NCI-H510A treated with DMSO at 0.1 percent for 48 hours (cell line): ENCODE measurements at regions not wholly inside any gene's neighbourhood (a gene's known extent, or its start where the extent isn't known, plus 50 kb on each side); places are given as distances from the start of the nearest gene placed in this dataset.
"Not testable (repeated sequence)": the region's sequence is repeated elsewhere in the genome, so short reads cannot be mapped to it uniquely, and the experiment has no call there.

Experiments
- DNase-seq: peaks from one replicate; lab custom pipeline; 2025; lab: John Stamatoyannopoulos, UW

DNA sequence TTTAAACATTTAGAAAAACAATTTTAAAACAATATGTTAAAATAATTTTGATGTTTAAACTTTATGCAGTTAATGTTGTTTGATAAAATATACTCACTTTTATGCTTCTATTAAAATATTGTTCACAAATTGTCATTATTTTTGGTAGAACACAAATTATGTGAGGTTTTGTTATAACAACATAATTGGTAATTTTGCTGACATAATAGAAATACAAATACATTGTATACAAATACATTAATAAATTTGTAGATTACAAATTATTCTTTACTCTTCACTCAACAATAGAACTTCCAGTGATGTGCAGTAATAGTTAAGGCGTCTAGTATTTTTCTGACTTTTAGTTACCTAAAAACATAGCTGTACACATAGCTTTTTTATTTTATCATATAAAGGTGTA lies 1472.4 kb upstream of the ADGRL3 start:
- DNase-seq = no peak

- no peak for DNase-seq
Observed at GRCh38 chr4:59728496-59728895, 1471.6 kb upstream of the ADGRL3 start.

DNA sequence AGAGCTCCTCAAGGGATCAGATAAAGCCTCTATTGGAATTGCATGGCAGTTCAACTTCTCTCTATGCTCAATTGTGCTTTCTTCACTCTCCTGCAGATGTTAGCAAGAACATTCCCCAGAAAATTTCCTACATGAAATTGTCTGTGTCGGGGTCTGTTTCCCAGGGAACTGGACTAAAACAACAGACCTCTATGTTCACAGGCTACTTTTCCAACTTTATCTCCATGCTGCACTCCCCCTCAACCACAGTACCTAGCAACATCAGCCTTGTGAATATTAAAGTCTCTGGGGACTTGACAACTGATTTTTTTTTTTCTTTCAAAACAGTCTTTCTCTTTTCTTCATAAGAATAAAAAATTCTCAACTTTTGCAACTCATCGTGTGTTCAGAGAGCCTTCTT lies 1470.8 kb upstream of the ADGRL3 start:
- DNase-seq = no peak

GRCh38 chr4:59748433-59748832 lies 1451.7 kb upstream of the ADGRL3 start:
- no peak for DNase-seq

DNA sequence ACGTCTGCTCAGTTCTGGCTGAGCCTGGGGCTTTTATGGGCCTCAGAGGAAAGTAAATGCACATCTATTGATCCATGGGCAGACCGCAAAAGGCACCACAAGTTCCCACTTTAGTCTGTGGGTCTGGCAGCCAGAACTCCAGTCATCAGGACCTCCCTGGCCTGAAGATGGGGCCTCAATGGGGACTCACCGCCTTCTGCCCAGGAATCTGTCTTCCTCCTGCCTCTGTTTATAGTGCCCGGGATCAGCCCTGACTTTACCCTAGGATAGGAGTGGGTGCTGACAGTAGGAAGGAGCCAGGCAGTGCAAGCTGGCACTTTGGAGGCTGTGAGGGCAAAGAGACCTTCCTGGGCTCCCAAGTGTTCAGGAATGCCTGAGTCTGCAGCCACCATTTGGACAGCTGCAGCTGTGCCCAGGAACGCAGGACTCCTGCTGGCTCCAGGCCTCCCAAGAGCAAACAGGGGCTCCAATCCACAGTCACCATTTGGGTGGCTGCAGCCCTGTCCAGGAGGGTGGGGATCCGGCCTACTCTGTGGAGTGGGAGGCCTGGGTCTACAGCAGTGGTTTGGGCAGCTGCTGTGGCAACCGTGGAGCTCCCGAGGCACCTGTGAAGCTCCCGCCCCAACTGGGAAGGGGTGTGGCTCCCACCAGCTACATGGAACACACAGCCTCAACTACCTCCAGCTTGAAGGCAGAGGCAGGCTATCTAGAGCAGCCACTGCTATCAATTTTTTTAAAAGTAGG lies 1440.9 kb upstream of the ADGRL3 start:
- no peak for DNase-seq

- DNase-seq = no peak
Observed at GRCh38 chr4:59762344-59762743, 1437.8 kb upstream of the ADGRL3 start.

DNA sequence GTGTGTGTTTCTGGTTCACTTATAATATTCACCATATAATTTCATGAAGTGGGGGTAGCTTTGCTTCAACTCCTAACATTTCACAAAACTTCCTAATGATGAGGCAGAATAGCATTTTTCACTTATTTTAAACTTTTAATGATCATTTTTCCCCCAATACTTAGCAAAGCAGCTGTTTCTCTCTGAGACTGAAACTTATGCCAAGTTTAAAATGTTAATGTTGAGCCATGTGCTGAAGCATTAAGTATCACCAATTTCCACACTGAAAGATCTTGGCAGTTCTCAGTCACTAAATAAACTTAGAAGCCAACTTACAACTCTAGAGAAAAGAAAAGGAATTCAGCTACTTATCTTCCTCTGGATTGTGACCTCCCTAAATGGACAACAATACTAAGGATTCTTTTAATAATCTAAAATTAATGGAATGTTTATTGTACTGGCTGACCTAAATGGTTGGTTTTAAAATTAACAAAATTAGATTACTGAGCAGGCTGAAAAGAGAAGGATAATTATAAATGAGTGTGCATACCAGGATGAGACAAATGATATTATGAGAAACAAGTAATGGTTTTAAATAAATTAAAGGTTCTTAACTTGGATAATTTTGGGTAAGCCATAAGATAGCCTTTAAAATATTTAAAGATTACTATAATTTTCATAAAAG lies 1429.4 kb upstream of the ADGRL3 start:
- no peak for DNase-seq

GRCh38 chr4:59772641-59773139 lies 1427.4 kb upstream of the ADGRL3 start:
- no peak for DNase-seq

GRCh38 chr4:59780271-59780670 lies 1419.9 kb upstream of the ADGRL3 start:
- DNase-seq = not testable (repeated sequence)

GRCh38 chr4:59805176-59805575 lies 1395.0 kb upstream of the ADGRL3 start:
- DNase-seq = no peak

- DNase-seq = no peak
Observed at GRCh38 chr4:59814402-59815010, 1385.6 kb upstream of the ADGRL3 start.

GRCh38 chr4:59818656-59819055 lies 1381.5 kb upstream of the ADGRL3 start:
- no peak for DNase-seq

DNA sequence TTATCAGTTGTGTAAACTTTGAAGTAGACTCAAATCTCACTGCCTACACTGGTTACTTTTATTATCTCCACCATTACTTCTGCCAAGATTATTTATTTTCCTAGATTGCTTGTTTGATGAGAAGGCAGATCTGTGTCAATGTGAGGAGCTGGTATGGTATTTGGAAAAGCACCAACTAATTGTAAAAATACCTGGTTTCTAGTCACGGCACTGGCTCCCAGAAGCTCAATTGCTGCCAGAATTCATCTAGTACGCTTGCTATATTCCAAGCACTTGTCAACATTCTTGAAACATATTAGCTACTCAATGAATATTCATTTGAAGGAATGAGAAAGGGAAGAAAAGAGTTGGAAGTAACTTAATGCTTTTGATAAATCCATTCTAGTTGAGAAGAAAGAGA lies 1376.8 kb upstream of the ADGRL3 start:
- no peak for DNase-seq

DNA sequence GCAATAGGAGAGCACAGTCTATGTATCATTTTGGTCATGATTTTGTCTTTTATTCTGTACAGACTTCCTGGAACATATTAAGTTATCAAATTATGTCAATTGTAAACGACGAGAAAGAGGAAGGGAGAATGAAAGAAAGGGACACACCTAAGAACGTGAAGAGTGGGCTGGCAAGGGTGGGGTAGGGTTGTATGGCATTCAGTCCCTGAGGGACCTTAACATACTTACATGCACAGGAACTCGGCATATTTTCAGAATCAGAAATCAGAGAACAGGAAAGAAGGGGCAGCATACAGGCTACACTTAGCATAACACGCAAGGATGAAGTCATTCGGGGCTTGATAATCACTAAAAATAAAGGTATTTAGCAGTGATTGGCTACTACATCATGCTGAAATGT lies 1375.0 kb upstream of the ADGRL3 start:
- DNase-seq = no peak

GRCh38 chr4:59831746-59832145 lies 1368.4 kb upstream of the ADGRL3 start:
- DNase-seq = no peak

GRCh38 chr4:59834943-59835342 lies 1365.2 kb upstream of the ADGRL3 start:
- DNase-seq = no peak

GRCh38 chr4:59837751-59838150 lies 1362.4 kb upstream of the ADGRL3 start:
- no peak for DNase-seq

DNA sequence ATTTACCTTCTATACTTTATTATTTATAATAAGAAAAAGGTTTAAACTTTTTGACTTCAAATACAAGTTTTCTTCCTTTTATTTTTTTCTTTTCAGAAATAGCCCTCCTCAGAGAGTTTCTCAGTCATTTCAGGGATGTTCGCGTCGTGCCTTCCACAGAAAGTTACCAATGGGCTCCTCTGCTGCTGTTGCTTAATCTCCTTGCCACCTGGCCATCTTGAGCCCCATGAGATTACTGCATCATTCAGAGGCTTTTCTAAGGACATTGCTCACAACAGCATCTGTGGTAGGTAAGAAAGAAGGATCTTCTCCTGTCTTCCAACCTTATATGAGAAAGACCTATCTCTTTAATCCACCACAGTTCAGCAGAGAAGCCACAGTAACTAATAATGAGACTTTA lies 1361.9 kb upstream of the ADGRL3 start:
- DNase-seq = no peak

- no peak for DNase-seq
Observed at GRCh38 chr4:59841698-59842097, 1358.4 kb upstream of the ADGRL3 start.

DNA sequence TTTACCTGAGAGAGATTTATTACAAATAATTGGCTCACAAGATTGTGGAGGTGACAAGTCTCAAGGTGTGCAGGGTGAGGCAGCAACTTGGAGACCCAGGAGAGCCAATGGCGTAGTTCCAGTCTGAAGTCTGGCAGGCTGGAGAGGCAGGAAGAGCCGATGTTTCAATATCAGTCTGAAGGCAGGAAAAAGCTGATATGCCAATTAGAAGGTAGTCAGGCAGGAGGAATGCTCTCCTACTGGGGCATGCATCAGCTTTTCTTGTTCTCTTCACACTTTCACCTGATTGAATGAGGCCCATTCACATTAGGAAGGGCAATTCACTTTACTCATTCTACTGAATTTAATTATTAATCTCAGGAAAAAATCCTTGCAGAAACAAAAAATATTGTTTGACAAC lies 1351.7 kb upstream of the ADGRL3 start:
- no peak for DNase-seq

GRCh38 chr4:59855630-59856352 lies 1344.3 kb upstream of the ADGRL3 start:
- DNase-seq = no peak

DNA sequence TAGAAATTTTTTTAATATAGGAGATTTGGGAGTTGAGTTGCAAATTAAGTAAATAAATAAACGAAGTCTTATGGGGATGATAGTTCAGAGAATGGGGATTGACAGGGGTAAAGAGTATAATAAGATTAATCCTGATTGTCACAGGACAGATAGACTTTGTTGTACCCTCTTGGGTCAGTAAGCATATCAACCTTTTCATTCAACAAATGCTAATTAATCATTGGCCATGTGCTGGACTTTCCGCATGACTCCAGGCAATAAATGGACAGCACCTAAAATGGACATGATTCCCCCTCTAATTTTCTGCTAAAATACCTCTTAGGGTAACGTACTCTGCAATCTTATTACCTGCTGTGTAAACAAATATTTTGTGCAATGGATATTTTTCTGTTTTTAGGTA lies 1331.1 kb upstream of the ADGRL3 start:
- DNase-seq = no peak

DNA sequence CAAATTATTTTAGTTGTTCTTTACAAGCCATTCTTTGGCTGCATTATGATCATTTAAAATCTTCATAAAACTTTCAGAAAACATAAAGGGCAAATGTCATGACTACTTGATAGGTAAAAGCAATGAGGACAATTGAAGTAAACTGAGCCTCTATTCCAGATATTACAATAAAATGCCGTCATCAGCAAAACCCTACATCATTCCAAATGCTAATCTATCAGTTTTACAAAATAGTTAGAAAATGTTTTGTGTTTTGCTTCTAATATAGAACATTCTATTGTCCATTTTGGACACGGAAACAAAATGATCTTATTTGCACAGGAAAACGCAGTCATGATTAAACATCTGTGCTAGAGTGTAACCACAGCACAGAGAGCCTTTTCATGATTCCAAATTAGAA lies 1330.6 kb upstream of the ADGRL3 start:
- DNase-seq = no peak
